Hematopoietic multipotent progenitor cell treated with erythropoietin and hydrocortisone succinate and interleukin-3 and kit ligand, for 15 days (in vitro differentiated cells): ENCODE measurements at regions not wholly inside any gene's neighbourhood (a gene's known extent, or its start where the extent isn't known, plus 50 kb on each side); places are given as distances from the start of the nearest gene placed in this dataset.
"Not testable (repeated sequence)": the region's sequence is repeated elsewhere in the genome, so short reads cannot be mapped to it uniquely, and the experiment has no call there.

ENCODE experiments used
- DNase-seq: peaks from one replicate; pipeline ENCODE4 v3.0.0-alpha.2; 2015; ENCODE audit warnings: low spot score

GRCh38 chr5:24264547-24264946, 380.2 kb downstream of the CDH10 start:
- no peak for DNase-seq

- DNase-seq = no peak
Observed at GRCh38 chr5:24265306-24265705, 379.5 kb downstream of the CDH10 start.

- DNase-seq = no peak
Observed at GRCh38 chr5:24268482-24269056, 376.2 kb downstream of the CDH10 start.

GRCh38 chr5:24271702-24272118, 373.1 kb downstream of the CDH10 start:
- not testable (repeated sequence) for DNase-seq

GRCh38 chr5:24272741-24273140, 372.0 kb downstream of the CDH10 start:
- DNase-seq = no peak

GRCh38 chr5:24280215-24280614, 364.6 kb downstream of the CDH10 start:
- DNase-seq = no peak

- no peak for DNase-seq
Observed at GRCh38 chr5:24281818-24282217, 363.0 kb downstream of the CDH10 start.

GRCh38 chr5:24289582-24290335, 355.0 kb downstream of the CDH10 start:
- DNase-seq = no peak

GRCh38 chr5:24290536-24290935, 354.2 kb downstream of the CDH10 start:
- no peak for DNase-seq

- no peak for DNase-seq
Observed at GRCh38 chr5:24291916-24292315, 352.9 kb downstream of the CDH10 start.

- no peak for DNase-seq
Observed at GRCh38 chr5:24294333-24294732, 350.4 kb downstream of the CDH10 start.

- no peak for DNase-seq
Observed at GRCh38 chr5:24314106-24314505, 330.7 kb downstream of the CDH10 start.

- DNase-seq = no peak
Observed at GRCh38 chr5:24320643-24321042, 324.1 kb downstream of the CDH10 start.

- no peak for DNase-seq
Observed at GRCh38 chr5:24325306-24325832, 319.4 kb downstream of the CDH10 start.

GRCh38 chr5:24331531-24331930, 313.2 kb downstream of the CDH10 start:
- no peak for DNase-seq

- DNase-seq = no peak
Observed at GRCh38 chr5:24347158-24347557, 297.6 kb downstream of the CDH10 start.

- no peak for DNase-seq
Observed at GRCh38 chr5:24351285-24351684, 293.5 kb downstream of the CDH10 start.

GRCh38 chr5:24353016-24353415, 291.8 kb downstream of the CDH10 start:
- no peak for DNase-seq

- DNase-seq = no peak
Observed at GRCh38 chr5:24353611-24354010, 291.2 kb downstream of the CDH10 start.

- no peak for DNase-seq
Observed at GRCh38 chr5:24363789-24364481, 280.8 kb downstream of the CDH10 start.

- DNase-seq = no peak
Observed at GRCh38 chr5:24364711-24365110, 280.1 kb downstream of the CDH10 start.

- no peak for DNase-seq
Observed at GRCh38 chr5:24365406-24365805, 279.4 kb downstream of the CDH10 start.

GRCh38 chr5:24367216-24367615, 277.6 kb downstream of the CDH10 start:
- no peak for DNase-seq
